HL-60 (cell line): ENCODE measurements at regions not wholly inside any gene's neighbourhood (a gene's known extent, or its start where the extent isn't known, plus 50 kb on each side); places are given as distances from the start of the nearest gene placed in this dataset.

Source experiments
- DNase-seq, 2 experiments: peaks; one replicate each; pipeline ENCODE4 v3.0.0-alpha.2; 2010 to 2020; ENCODE audit warnings: low read depth in 1 of 2, low spot score in 1 of 2
- H3K27ac ChIP-seq: fragments of 250-450 bp; sonication (Bioruptor Pico); replicated peaks from 2 replicates; pipeline ENCODE4 v1.5.1; 2020; ENCODE audit warnings: mild to moderate bottlenecking, moderate library complexity
- H3K27me3 ChIP-seq: fragments of 250-450 bp; sonication (Bioruptor Pico); 2 replicates; pipeline ENCODE4 v1.5.1; 2021; ENCODE audit warnings: mild to moderate bottlenecking, moderate library complexity; ENCODE audit not compliant: insufficient read depth, poor library complexity, severe bottlenecking
- H3K4me3 ChIP-seq: replicated peaks from 2 replicates; pipeline ENCODE4 v1.5.1; 2011; ENCODE audit warnings: mild to moderate bottlenecking, control low read depth, low read length; ENCODE audit not compliant: insufficient read depth
- GABPA ChIP-seq: IDR thresholded peaks from 2 replicates; pipeline ENCODE4 v1.6.1; 2012; ENCODE audit warnings: low read depth
- POLR2AphosphoS5 ChIP-seq: IDR thresholded peaks from 2 replicates; pipeline ENCODE4 v1.6.1; 2012; ENCODE audit warnings: low read depth
- SPI1 ChIP-seq: IDR thresholded peaks from 2 replicates; pipeline ENCODE4 v1.6.1; 2012; ENCODE audit warnings: low read depth, mild to moderate bottlenecking, borderline replicate concordance
- TF ChIP-seq, protein P1 (sequence below): IDR thresholded peaks from one replicate; pipeline ENCODE4 v1.5.1; 2011; ENCODE audit warnings: low read length, control low read depth, inconsistent platforms; ENCODE audit not compliant: insufficient read depth
- TF ChIP-seq, protein P2 (sequence below): IDR thresholded peaks from 2 replicates; pipeline ENCODE4 v1.6.1; 2012; ENCODE audit warnings: low read depth; ENCODE audit not compliant: insufficient replicate concordance

DNA sequence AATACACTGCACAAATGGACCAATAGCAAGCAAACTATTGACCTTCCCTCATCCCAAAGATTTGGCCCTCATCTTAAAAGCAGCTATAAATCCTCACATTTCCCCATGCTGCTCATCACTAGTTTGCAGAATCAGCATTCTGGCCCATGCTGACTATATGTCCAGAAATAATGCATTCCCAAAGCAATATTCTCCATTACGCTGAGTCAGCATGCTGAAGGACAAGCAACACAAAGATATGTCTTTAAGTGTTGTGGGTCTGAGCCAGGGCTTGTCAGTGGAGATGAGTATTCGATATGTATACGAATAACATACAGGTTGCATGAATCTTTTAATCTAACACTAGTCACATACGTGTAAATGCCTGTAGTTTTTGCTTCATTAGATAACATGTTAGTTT, 1045.0 kb upstream of the DDX18 start:
- TF ChIP-seq POLR2AphosphoS5 (no peak), SPI1 (no peak), GABPA (no peak)
- TF ChIP-seq, protein P1, sequence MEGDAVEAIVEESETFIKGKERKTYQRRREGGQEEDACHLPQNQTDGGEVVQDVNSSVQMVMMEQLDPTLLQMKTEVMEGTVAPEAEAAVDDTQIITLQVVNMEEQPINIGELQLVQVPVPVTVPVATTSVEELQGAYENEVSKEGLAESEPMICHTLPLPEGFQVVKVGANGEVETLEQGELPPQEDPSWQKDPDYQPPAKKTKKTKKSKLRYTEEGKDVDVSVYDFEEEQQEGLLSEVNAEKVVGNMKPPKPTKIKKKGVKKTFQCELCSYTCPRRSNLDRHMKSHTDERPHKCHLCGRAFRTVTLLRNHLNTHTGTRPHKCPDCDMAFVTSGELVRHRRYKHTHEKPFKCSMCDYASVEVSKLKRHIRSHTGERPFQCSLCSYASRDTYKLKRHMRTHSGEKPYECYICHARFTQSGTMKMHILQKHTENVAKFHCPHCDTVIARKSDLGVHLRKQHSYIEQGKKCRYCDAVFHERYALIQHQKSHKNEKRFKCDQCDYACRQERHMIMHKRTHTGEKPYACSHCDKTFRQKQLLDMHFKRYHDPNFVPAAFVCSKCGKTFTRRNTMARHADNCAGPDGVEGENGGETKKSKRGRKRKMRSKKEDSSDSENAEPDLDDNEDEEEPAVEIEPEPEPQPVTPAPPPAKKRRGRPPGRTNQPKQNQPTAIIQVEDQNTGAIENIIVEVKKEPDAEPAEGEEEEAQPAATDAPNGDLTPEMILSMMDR: no peak
- TF ChIP-seq, protein P2, sequence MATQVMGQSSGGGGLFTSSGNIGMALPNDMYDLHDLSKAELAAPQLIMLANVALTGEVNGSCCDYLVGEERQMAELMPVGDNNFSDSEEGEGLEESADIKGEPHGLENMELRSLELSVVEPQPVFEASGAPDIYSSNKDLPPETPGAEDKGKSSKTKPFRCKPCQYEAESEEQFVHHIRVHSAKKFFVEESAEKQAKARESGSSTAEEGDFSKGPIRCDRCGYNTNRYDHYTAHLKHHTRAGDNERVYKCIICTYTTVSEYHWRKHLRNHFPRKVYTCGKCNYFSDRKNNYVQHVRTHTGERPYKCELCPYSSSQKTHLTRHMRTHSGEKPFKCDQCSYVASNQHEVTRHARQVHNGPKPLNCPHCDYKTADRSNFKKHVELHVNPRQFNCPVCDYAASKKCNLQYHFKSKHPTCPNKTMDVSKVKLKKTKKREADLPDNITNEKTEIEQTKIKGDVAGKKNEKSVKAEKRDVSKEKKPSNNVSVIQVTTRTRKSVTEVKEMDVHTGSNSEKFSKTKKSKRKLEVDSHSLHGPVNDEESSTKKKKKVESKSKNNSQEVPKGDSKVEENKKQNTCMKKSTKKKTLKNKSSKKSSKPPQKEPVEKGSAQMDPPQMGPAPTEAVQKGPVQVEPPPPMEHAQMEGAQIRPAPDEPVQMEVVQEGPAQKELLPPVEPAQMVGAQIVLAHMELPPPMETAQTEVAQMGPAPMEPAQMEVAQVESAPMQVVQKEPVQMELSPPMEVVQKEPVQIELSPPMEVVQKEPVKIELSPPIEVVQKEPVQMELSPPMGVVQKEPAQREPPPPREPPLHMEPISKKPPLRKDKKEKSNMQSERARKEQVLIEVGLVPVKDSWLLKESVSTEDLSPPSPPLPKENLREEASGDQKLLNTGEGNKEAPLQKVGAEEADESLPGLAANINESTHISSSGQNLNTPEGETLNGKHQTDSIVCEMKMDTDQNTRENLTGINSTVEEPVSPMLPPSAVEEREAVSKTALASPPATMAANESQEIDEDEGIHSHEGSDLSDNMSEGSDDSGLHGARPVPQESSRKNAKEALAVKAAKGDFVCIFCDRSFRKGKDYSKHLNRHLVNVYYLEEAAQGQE: no peak
- no peak overlapping the region for H3K4me3 ChIP-seq
- DNase-seq: no peak
- H3K27ac ChIP-seq: no peak overlapping the region
- no peaks in the 10 kb centered on the region for H3K27me3 ChIP-seq

DNA sequence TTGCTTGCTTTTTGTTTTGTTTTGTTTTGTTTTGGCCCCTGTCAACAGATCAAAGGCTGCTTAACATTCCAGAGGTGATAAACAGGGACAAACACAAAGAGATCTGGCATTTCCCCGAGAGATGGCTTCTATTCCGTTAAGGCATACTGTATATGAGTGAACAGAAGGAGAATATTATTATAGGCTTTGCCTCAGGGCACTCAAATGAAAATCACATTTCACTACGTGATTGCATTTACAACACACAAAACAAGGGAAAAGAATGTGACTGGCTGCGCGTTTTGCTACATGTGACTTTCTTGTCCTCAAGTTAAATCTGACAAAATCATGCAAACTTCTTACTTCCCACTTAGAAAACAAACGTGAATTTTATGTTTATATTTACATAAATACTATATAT, 1037.9 kb upstream of the DDX18 start:
- Histone ChIP-seq H3K27ac (no peak overlapping the region), H3K27me3 (no peaks in the 10 kb centered on the region), H3K4me3 (no peak overlapping the region)
- no peak for DNase-seq
- no peak for TF ChIP-seq GABPA

DNA sequence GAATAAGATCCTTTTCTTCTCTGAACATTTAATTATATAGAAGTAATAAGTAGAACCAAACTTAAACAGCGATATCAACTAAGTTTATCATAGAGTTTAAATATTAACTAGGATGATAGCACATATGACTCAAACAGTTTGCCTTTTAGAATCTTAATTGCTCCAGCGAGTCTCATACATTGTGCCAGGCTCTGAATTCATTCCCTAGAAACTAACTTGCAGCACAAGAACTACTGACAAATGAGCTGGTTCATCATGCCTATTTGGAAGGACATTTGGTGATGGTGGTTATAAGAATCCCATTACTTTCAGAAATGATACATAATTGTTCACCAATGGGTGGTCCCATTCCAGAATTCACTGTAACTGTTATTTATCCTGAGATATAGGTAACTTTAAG, 1026.6 kb upstream of the DDX18 start:
- Histone ChIP-seq H3K27me3 (no peaks in the 10 kb centered on the region), H3K4me3 (no peak overlapping the region), H3K27ac (no peak overlapping the region)
- DNase-seq: no peak
- TF ChIP-seq POLR2AphosphoS5 (no peak), GABPA (no peak), SPI1 (no peak)
- TF ChIP-seq, protein P2: no peak
- TF ChIP-seq, protein P1: no peak

DNA sequence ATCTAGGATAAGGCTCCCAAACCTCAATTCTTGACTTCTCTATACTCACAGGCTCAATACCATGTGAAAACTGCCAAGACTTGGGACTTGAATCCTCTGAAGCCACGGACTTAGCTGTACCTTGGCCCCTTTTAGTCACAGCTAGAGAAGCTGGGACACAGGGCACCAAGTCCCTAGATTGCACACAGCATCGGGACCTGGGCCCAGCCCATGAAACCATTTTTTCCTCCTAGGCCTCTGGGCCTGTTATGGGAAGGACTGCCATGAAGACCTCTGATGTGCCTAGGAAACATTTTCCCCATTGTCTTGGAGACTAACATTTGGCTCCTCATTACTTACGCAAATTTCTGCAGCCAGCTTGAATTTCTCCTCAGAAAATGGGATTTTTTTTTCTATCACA, 1011.8 kb upstream of the DDX18 start:
- DNase-seq: no peak
- TF ChIP-seq POLR2AphosphoS5: no peak
- TF ChIP-seq, protein P2: no peak
- TF ChIP-seq GABPA: no peak
- TF ChIP-seq, protein P1: no peak
- TF ChIP-seq SPI1: no peak
- Histone ChIP-seq H3K27ac (no peak overlapping the region), H3K4me3 (no peak overlapping the region), H3K27me3 (no peaks in the 10 kb centered on the region)
